NCI-H1930 (cell line): ENCODE measurements at regions not wholly inside any gene's neighbourhood (a gene's known extent, or its start where the extent isn't known, plus 50 kb on each side); places are given as distances from the start of the nearest gene placed in this dataset.

Experiments used
- DNase-seq, 2 experiments: peaks; one replicate each; lab custom pipeline; 2025; lab: John Stamatoyannopoulos, UW

DNA sequence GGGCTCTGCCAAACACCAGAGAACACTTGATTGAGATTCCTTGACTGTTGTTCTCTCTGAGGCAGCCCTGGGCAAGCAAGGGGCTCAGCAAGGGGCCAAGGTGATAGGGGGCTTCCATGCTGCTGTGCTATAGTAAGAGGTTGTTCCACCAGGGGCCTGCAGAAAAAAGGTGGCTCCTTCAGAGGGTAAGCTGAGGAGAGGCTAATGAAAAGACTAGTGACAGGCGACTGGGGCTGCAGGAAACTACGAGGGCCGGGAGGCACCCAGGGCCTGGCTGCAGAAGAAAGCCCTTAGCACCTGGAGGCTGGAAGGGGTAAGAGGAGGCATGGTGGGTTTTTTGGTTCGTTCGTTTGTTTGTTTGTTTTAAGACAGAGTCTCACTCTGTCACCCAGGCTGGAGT lies 88.0 kb upstream of the CTNNA1 start:
- no peak for DNase-seq

DNA sequence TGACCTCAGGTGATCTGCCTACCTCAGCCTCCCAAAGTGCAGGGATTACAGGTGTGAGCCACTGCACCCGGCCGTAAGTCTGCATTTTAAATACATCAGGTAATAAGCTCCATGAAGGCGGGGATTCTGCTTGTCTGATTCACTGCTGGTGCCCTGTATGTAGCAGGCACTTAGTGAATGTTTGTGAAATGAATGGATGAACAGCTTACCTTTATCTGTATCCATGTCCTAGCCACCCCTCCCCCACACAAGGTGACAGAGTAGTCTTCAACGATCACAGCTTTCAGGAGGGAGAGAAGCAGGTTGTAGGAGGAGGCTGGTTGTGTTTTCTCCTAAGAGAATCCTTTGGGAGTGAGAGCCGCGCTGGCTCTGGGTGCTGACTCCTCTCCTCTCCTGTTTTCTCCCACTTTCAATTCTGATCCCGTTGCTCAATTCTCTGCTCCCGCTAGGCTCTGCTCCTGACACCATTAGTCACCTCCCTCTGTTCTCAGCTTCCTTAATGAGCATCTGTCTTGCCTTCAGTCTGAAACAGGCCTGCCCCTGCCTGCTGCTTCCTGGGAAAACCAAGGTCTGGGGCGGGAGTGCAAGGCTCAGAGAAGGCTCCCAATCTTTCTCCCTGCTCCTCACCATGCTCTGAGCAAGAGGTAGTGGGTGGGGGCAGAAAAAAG lies 88.8 kb upstream of the CTNNA1 start:
- no peak for DNase-seq

DNA sequence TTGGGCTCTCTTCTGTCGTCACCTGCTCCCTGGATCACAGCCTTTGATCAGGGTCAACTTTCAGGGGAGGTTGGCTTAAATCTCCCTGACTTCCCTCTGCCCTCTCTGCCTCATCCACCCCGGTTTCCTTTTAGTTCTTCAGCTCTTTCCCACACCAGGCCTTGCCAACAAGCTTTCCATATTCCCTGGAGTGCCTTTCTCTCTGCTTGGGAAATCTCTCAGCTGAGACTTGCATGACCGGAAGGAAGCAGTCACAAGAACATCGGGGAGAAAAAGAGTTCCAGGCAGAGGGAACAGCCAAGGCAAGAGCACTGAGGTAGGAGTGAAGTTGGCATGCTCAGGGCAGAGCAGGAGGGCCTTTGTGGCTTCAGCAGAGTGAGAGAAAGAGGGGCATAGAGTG lies 88.4 kb upstream of the HSPA9 start:
- no peak for DNase-seq

DNA sequence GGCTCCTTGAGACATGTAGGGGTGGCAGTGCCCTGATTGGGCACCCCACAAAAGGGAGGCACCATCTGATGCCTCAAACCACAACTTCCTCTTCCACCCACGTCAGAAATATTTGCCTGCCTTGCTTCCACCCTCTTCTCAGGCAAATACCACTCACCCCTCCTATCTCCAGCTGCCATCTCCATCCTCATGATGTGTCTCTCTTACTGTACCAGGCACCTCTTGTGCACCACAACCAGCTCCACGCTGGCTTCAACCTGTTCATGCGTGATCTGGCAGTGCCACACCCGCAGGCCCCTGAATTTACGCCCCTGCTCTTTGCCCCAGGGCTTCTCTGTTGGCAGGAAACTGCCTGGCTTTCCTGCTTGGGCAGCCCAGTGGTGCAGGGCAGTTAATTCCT lies 87.8 kb upstream of the HSPA9 start:
- no peak for DNase-seq

DNA sequence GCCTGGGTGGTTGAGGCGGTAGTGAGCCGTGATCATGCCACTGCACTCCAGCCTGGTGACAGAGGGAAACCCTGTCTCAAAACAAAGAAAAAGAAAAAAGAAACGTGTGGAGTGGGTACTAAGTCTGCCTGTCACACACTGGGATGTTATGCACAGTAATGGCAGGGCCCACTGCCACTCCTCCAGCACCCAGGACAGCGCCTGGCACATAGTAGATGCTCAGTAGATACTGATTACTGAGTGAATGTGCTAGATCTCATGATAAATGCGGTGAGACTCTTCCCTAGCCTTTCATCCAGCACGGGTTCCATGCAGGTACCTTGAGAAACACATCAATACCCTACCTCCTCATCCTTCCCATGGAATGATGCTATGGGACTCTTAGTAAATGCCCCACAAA lies 87.4 kb upstream of the HSPA9 start:
- no peak for DNase-seq

DNA sequence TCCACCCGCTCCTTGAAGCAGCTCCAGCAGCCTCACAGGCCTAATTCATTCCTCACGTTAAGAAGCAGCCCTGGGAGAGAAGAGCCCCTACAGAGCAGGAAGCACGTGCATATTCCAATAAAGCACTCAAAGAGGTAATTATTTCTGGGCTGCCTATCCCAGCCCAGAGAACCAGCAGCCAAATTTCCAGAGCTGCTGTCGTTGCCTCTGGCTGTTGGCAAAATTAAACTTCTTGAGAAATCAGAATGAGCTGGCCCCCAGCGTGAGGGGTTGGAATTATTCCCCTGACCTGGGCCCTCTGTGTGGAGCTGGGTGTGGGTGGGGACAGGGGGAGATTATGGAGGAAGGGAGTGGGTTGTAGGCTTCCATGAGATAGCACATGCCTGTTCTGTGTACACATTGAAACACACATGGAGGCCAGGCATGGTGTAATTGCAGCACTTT lies 86.8 kb upstream of the HSPA9 start:
- DNase-seq, result no peak

DNA sequence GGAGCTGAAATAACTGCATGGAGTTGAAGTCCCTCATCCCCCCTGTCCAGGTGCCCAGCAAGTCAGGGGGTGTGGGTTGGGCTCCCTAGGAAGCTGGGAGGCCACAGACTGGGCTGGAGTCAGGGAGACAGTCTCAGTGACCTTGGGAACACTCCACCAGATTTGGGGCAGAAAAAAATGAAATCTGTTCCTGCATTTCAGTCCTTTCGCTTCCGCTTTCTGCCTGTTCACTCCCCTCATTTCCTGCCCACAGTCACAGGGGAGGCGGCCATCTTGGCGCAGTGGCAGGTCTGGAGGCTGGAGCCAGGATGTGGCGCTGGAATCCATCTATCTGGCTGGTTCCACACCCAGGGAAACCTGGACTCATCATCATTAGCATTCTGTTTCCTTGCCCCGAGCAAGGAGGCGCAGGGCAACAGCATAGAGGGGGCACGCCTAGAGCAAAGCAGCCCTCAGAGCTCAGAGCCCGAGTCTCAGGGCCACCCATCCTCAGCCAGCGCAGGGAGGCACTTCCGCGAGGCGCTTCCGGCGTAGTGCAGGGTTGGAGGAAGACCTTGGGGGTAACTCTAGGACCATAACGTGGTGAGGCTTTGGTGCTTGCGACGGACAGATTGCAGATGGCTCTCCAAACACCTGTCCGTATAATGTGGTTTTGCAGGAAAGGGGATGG lies 86.2 kb upstream of the HSPA9 start:
- no peak for DNase-seq

DNA sequence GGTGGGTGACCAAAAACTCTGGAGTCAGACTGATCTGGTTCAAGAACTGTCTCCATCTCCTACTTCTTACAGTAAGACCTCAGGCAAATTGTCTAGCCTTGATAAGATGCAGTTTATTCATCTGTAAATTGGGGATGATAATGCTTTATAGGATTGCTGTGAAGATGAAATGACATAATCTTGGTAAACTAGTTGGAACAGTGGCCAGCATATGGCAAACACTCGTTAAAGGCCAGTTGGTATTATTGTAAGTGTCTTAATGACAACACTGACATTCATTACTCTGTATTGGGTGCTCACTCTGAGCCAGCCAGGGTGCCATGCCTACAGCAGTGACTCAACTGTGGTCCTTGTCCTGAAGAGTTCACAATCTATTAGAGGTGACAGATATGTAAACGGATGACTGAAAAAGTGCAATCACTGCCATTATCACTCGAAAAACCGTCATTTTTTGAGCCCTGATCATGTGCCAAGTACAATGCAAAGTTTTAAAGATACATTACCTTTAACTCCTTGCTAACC lies 84.9 kb upstream of the HSPA9 start:
- no peak for DNase-seq

DNA sequence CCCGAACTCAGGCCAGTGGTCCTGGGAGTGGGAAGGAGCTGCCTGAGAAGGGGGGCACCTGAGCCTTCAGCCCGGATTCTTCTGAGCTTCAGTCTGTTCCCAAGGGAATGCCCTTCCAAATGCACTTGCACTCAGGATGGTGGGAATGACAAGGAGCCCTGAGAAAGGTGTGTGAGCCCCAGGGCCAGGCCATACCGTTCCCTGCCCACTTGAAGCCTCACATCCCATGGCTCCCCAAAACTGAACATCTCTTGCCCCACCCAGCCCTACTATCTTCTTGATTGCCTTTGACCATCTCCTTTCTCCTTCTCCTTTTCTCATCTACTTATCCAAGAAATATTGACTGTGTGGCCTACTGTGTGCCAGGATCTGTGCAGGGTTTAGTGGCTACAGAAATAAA lies 84.4 kb upstream of the HSPA9 start:
- DNase-seq, result no peak

DNA sequence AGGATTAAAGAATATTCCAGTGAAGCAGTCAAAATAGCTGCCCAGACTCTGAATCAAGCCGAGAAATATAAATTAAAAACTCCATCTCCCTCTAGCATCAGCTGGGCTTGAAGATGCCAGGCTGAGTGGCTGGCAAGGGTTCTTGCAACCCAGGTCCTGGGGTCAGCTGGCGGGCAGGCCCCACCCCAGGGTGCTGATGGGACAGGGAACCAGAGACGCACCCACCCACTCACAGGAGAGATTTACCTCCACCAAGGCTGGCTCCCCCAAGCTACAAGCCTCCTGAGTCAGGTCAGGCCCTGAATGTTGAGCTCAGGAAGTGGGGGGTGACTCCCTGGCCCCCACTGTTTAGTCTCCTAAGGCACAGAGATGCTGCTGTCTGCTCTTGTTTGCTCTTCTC lies 83.9 kb upstream of the HSPA9 start:
- DNase-seq, result no peak

DNA sequence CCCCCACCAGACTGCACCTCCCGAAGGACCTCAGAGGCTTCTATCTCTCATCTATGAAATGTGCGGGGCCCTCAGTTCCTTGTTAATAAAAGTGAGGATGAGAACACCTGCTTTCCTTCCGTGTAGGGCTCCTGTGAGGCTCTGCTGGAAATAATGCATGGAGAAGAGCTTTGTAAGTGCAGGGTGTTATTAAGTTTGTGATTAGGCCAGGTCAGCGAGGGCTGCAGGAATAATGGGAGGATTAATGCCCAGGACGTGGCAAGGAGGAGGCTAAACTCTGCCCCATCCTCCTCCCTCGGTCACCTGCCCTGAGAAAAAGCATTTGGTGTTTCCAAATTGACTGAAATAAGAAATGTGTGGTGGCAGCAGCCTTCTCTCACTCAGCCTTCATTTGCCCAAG lies 83.5 kb upstream of the HSPA9 start:
- no peak for DNase-seq

DNA sequence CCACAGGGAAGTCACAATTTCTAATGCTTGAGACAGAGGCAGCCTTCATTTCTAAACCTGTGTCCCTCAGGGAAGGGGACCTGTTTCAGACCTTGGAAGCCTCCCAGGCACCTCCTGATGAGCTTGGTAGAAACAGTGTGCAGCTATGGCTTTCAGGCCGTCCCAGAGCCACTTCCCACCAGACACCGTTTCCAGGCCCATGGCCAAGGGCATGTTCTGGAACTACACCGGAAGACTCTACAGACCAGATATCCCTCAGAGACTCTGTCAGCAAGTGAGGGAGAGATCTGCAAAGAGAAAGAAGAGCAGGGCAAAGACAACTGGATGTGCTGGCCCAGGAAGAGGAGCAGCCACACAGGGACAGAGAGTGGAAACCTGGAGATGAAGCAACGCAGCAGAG lies 82.2 kb upstream of the HSPA9 start:
- no peak for DNase-seq

DNA sequence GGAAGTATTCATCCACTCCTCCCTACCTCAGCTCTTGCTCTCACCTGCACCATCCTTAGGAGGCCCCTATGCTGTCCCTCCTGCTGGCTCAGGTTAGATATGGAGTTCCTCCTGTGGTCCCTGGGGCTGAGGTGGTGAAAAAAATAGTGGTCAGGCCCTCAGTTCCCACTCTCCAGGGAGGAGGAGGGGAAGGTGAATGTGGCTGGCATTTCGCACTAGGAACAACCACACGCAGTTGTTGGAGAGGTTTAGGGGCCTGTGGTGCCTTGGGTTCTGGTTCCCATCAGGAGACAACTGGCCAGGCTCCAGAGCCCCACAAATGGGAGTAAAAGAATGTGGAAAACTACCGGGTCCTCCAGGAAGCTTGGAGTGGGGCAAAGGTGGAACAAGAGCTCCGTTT lies 81.7 kb upstream of the HSPA9 start:
- DNase-seq, result no peak

DNA sequence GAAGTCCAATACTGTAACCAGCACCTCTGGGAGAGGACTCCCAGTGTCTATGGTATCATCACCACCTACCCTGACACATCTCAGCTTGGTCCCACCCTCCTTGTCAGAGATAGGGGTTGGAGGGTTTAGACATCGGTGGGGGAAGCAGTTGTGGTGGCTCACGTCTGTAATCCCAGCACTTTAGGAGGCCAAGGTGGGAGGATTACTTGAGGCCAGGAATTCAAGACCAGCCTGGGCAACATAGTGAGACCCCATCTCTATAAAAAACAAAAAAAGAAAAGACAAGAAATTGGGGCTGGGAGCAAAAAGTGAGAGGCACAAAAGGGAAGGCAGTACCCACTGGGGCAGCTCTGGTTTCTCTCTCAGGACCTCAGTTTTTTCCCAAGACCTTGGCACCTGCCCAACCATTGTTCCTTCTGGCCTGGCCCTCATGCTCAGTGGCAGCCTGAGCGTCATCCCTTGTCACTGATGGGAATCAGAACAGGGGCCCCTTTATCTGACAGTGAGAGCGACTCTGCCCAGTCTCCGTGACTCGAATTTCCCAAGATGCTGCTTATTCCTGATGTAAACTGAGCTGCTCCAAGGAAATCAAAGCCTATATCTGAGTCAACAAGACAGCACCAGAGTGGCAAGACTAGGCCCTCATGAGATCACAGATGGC lies 80.5 kb upstream of the HSPA9 start:
- DNase-seq, result no peak

DNA sequence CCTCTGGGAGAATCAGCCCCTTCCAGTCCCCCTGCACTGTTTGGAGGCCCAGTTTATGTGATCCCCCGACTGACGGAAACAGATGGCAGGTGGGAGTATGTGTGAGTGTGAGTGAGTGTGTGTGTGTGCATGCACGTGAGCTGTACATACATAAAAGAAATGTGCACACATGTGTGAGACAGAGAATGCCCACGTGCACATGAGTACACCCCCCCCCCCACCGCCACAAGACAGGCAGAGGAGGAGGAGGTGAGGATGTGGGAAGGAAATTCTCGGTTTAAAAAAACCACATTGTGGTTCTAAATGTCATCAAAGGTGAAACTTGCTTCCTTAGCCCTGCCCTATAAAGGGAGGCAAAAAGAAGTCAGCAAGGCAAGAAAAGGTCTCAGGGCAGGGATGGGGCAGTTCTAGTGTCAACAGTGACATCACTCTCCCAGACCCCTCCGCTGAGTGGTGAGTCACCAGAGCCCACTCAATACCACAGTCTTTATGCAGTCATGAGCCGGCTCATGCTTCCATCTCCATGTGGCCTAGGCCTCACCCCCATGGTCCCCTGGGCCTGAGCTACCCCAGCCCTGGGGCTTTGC lies 79.2 kb upstream of the HSPA9 start:
- no peak for DNase-seq

DNA sequence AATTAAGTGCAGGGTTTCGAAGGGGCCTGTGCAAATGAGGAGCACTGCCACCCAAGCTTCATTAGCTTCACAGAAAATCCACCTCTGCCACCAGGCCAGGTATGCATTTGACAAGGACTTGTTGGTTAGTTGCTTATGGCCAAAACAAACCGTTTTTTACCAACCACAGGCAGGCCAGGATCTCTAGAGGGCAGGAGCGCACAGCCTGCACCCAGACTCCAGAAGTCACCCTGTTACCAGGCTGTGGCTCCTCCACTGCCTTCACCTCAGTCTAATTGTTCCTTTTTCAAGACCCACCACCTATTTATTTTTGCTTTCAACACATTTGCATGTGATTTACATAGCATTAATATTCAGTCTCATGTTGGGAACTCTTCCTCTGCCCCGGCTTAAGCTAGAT lies 78.3 kb upstream of the HSPA9 start:
- no peak for DNase-seq

DNA sequence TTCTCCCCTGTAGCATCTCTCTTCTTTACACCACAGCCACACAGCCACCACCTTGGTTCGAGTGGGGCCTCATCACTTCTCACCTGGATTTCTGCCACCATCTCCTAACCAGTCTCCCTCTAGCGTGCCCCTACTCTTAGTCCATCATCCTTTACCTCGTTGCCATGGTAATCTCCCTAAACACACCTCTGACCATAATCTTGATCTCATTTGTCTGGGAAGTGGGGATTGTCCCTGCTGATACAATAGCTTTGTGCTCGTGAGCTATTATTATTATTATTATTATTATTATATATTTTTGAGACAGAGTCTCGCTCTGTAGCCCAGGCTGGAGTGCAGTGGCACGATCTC lies 76.5 kb upstream of the HSPA9 start:
- DNase-seq, result no peak

DNA sequence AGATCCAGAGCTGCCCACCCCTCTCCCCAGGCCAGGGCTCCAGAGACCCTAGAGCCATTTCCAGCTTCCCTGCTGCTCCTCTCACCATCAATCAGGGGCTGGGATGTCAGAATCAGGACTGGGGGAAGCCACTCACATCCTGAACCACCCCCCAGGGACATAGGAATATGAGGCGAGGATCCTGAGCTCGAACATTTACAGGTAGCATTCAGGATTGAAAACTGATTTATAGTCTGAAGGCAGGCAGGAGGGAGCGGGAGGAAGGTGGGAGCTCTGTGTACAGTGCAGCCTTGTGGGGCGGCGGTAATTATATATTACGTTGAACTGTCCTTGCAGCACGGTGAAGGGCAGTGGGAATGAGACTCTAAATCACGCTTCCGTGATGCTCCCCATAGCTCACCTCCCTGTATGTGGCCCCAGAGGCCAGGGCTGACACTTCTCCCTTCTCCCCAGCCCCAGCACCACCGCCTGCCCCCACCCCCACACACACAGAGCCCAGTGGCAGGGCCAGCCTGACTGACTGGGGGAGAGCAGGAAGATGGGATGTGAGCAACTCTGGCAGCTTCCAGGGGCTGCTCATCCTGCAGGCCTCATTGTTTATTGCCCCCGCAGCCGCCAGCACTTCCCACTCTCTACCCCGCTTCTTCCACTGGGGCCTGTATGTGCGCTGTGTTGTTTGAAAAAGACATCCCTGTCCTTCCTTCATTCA lies 76.0 kb upstream of the HSPA9 start:
- DNase-seq, result no peak

DNA sequence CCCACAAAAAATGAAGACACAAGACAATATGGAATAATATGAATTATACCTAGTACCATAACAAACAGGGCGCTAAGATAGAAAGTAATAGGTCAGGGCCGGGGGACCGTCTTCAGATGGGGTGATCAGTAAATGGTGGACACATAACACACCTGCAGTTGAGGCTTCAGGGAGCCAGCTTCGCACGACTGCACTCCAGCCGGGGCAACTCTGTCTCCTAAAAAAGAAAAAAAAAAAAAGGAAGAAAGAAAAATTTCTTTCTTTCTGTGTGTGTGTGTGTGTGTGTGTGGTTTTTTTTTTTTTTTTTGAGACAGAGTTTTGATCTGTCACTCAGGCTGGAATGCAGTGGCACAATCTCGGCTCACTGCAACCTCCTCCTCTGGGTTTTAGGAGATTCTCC lies 75.0 kb upstream of the HSPA9 start:
- DNase-seq, result no peak

DNA sequence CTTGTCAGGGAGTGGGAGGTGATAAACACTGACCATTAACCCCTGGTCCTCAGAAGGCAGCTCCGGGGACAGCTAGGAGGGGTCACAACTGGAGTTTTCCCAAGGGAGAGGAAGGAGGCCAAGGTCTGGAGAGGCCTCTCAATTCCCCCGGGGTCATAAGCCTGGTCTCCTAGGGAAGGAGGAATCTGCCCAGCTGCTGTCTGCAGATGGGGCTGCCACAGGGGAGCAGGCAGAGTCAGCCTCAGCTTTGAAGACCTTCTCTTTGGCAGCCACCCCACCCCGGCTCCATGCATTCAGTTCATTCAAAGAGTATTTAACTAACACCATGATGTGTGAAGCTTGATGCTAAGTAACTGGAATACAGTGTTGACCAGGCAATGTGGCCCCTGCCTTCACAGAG lies 74.6 kb upstream of the HSPA9 start:
- DNase-seq, result no peak

DNA sequence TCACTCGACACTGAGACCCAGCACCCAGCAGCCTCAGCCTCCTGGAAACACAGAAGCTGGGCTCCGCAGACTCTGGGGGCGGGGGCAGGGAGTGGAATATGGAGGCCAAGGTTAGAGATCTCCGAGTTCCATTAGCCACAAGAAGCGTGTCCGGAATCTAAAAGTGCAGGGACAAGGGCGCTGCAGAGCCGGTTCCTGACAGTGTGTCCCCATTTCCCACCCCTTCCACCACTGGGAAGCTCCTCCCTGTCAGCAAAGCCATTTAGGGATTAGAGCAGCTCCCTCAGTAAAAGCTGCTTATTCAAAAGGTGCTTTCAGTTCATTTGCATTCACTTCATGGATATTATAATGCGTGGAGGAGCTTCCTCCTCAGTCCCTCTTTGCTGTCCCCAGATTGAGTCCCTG lies 74.1 kb upstream of the HSPA9 start:
- DNase-seq, result no peak

DNA sequence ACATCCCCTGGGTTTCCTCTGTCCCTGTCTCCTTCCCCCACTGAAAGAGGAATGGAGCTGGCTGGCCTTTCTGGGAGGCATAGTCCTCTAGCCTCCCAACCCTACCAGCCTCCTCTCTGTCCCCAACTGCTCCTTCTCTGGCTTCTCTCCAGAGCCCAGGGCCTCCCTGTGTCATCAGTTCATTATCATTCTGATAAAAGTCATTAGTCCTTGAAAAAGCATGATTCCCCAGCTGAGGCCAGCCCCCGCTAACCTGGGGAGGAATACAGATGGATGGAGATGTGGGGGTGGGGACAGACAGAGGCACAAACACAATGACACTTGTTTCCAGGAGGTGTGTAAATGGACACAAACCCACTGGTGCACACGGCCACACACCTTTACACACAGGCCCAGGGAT lies 73.6 kb upstream of the HSPA9 start:
- DNase-seq, result no peak
